Fibroblast of skin of right biceps (primary cell): ENCODE measurements at regions not wholly inside any gene's neighbourhood (a gene's known extent, or its start where the extent isn't known, plus 50 kb on each side); places are given as distances from the start of the nearest gene placed in this dataset.

Experiments used
- DNase-seq: peaks from one replicate; pipeline ENCODE4 v3.0.0-alpha.2; 2013

GRCh38 chr1:81569761-81570160 is 231.0 kb upstream of the ADGRL2 start:
- no peak for DNase-seq

- no peak for DNase-seq
Observed at GRCh38 chr1:81563632-81564031, 237.1 kb upstream of the ADGRL2 start.

- no peak for DNase-seq
Observed at GRCh38 chr1:81562934-81563333, 237.8 kb upstream of the ADGRL2 start.

GRCh38 chr1:81560629-81561028 is 240.1 kb upstream of the ADGRL2 start:
- no peak for DNase-seq

GRCh38 chr1:81559662-81560350 is 240.9 kb upstream of the ADGRL2 start:
- no peak for DNase-seq

- DNase-seq, result no peak
Observed at GRCh38 chr1:81558291-81559076, 242.2 kb upstream of the ADGRL2 start.

- no peak for DNase-seq
Observed at GRCh38 chr1:81556968-81557367, 243.8 kb upstream of the ADGRL2 start.

- no peak for DNase-seq
Observed at GRCh38 chr1:81554534-81554933, 246.2 kb upstream of the ADGRL2 start.

GRCh38 chr1:81554108-81554507 is 246.6 kb upstream of the ADGRL2 start:
- DNase-seq, result no peak

GRCh38 chr1:81553503-81553902 is 247.2 kb upstream of the ADGRL2 start:
- DNase-seq, result no peak

- peak; percentile 10 for DNase-seq
Observed at GRCh38 chr1:81551946-81552345, 248.8 kb upstream of the ADGRL2 start.

GRCh38 chr1:81550753-81551152 is 250.0 kb upstream of the ADGRL2 start:
- peak; percentile 8 for DNase-seq

GRCh38 chr1:81549588-81550127 is 251.1 kb upstream of the ADGRL2 start:
- DNase-seq, result peak; percentile 49

GRCh38 chr1:81548918-81549587 is 251.7 kb upstream of the ADGRL2 start:
- DNase-seq, result no peak

GRCh38 chr1:81547912-81548303 is 252.8 kb upstream of the ADGRL2 start:
- no peak for DNase-seq

GRCh38 chr1:81547261-81547911 is 253.3 kb upstream of the ADGRL2 start:
- no peak for DNase-seq

- DNase-seq, result no peak
Observed at GRCh38 chr1:81545734-81546133, 255.0 kb upstream of the ADGRL2 start.

GRCh38 chr1:81543764-81544163 is 257.0 kb upstream of the ADGRL2 start:
- DNase-seq, result no peak

GRCh38 chr1:81542196-81542595 is 258.5 kb upstream of the ADGRL2 start:
- DNase-seq, result peak; percentile 5

- no peak for DNase-seq
Observed at GRCh38 chr1:81540216-81540615, 260.5 kb upstream of the ADGRL2 start.

- DNase-seq, result no peak
Observed at GRCh38 chr1:81529014-81529413, 271.7 kb upstream of the ADGRL2 start.

- DNase-seq, result no peak
Observed at GRCh38 chr1:81525085-81525484, 275.6 kb upstream of the ADGRL2 start.

- no peak for DNase-seq
Observed at GRCh38 chr1:81519987-81520386, 280.7 kb upstream of the ADGRL2 start.
